ENCODE measurements at regions not wholly inside any gene's neighbourhood (a gene's known extent, or its start where the extent isn't known, plus 50 kb on each side); places are given as distances from the start of the nearest gene placed in this dataset.

DNA sequence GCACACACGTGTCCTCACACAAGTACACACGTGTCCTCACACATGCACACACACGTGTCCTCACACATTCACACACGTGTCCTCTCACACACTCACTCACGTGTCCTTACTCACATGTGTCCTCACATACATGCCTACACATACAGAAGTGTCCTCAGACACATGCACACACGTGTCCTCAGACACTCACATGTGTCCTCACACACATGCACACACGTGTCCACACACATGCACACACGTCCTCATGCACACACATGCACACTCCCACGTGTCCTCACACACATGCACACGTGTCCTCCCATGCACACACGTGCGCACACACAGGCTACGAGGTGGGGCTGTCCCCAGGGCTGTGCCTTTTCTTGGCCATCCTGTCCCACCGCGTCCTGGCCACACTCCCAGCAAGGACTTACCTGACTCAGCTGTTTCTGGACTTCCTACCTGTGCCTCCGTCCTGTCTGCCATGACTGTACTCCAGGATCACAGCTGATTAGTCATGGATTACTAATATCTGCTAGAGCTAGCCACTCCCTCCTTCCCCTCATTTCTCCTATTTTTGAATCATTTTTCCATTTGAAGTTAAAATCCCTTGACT, 990.2 kb downstream of the BRD1 start:
- TF ChIP-seq, protein P1, sequence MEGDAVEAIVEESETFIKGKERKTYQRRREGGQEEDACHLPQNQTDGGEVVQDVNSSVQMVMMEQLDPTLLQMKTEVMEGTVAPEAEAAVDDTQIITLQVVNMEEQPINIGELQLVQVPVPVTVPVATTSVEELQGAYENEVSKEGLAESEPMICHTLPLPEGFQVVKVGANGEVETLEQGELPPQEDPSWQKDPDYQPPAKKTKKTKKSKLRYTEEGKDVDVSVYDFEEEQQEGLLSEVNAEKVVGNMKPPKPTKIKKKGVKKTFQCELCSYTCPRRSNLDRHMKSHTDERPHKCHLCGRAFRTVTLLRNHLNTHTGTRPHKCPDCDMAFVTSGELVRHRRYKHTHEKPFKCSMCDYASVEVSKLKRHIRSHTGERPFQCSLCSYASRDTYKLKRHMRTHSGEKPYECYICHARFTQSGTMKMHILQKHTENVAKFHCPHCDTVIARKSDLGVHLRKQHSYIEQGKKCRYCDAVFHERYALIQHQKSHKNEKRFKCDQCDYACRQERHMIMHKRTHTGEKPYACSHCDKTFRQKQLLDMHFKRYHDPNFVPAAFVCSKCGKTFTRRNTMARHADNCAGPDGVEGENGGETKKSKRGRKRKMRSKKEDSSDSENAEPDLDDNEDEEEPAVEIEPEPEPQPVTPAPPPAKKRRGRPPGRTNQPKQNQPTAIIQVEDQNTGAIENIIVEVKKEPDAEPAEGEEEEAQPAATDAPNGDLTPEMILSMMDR (IDR thresholded peaks at IDR 0.05; ENCODE audit: insufficient read depth, missing control alignments) = no peak
- no peak for FAIRE-seq
- DNase-seq (ENCODE audit: insufficient read length, low spot score) = no peak

DNA sequence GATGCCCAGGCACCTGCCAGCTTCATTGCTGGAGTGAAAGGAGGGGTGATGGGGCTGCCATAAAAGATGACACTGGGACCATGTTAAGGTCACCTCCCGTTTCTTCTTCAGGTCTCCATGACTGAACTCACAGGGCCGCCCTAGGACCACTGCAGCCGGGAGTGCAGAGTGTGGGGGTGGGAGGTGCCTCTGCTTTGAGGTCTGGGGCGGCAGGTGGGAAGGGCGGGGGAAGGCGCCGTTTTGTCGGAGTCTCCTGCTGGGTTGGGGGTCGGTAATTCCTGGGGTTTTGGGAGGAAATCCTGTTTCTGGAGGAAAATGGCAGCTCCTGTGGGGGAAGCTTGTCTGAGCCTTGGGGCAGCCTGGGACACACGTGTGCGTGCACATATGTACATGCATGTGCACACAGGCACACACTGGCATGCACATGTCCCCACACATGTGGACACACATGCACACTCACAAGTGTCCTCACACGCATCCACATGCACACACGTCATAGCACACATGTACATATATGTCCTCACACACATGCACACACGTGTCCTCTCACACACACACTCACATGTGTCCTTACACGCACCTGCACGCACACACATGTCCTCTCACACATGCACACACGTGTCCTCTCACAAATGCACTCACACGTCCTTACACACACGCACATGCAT, 990.9 kb downstream of the BRD1 start:
- TF ChIP-seq, protein P1 (IDR thresholded peaks at IDR 0.05; ENCODE audit: insufficient read depth, missing control alignments) = no peak
- no peak for DNase-seq (ENCODE audit: insufficient read length, low spot score)
- FAIRE-seq = no peak

DNA sequence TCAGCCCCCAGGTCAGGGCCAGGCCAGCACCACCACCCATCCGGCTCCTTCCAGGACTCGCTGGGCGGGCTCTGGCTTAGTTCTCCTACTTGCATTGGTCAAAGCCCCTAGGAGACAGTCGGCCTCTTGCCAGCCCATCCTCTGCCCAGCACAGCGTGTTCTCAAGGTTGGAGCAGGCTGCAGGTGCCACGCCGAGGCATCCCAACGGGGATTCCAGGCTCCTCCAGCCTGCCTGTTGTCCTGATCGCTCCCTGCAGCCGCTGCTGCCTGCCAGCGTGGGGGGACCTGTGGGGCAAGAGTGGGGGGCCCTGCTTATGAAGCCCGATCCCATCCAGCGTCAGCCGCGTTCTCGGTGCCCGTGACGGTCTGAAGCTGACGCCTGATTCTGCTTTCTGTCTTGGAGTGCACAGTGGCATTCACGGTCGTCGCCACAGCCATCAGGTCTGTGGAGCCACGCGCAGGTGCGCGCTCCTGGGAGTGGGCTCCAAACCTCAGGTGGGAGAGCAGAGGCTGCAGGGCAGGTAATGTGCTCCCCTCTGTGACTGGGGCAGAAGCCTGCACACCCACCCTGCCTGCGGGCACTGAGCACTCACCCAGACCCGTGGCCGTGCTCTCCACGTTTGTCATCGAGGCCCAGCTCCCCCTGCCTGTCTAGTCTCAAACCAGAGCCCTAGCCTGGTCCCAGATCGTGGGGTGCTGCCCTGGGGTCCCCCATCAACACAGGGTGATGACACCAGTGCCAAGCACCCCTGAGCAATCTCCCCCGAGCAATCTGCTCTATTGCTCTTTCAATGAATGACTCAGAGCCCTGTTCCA, 991.6 kb downstream of the BRD1 start:
- FAIRE-seq (no peak), DNase-seq (ENCODE audit: insufficient read length, low spot score) (no peak)
- TF ChIP-seq, protein P1 (IDR thresholded peaks at IDR 0.05; ENCODE audit: insufficient read depth, missing control alignments) = no peak

DNA sequence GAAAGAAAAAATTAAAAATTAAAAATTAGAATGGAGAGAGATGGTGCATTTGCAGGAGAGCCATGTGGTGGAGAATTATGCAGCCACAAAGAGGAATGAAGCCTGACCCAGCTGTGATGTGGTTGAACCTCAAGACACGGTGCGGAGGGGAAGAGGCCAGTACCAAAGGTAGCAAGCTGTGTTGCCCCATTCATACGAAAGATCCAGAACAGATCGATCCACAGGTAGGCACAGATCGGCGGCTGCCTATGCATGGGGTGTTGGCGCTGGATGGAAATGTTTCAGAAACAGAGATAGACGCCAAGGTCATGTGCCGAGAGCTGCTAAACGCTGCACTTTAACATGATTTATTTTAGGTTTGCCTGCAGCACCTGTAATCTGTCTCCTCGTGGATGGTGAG, 992.3 kb downstream of the BRD1 start:
- TF ChIP-seq, protein P1 (IDR thresholded peaks at IDR 0.05; ENCODE audit: insufficient read depth, missing control alignments) = no peak
- DNase-seq (ENCODE audit: insufficient read length, low spot score) (no peak), FAIRE-seq (no peak)

DNA sequence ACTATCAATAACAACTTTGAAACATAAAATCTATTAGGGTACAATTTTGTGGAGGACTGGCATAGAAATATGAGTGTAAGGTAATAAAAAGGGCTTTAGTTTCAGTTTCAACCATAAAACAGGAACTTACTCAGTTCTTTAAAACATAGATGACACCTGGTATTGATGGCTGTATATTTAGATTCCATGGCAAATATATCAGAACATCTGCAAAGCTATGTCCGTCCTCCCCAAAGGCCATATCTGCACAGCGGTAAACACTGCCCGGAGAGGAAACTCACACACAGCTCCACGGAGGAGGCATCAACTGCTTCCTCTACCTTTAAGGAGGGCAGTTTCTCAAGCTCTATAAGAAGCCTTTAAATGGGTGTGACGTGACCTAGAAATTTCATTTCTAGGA, 993.3 kb downstream of the BRD1 start:
- no peak for DNase-seq (ENCODE audit: insufficient read length, low spot score)
- FAIRE-seq = no peak

DNA sequence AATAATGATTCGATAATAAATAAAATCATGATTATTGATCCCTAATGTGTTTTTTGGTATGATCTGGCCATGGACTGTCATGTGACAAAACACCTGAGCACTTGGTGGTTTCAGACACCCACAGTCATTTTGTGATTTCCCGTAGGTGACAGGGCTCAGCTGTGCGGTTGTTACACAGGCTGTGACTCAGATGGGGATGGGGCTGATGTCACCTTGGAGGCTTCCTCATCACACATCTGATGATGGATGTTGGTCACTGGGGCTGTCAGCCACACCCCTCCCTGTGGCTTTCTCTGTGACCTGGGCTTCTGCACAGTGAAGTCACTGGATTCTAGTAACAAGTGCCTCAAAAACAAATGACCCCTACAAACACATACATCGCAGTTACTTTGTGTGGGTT, 995.1 kb downstream of the BRD1 start:
- no peak for FAIRE-seq
- DNase-seq (ENCODE audit: insufficient read length, low spot score) = no peak
- TF ChIP-seq, protein P1 (IDR thresholded peaks at IDR 0.05; ENCODE audit: insufficient read depth, missing control alignments) = no peak

More for the DNA sequence above, 993.3 kb downstream of the BRD1 start:
- TF ChIP-seq, protein P1 (IDR thresholded peaks at IDR 0.05; ENCODE audit: insufficient read depth, missing control alignments) = no peak

Data from D721Med (cell line).